Fibroblast of skin of right biceps (primary cell): ENCODE measurements at regions not wholly inside any gene's neighbourhood (a gene's known extent, or its start where the extent isn't known, plus 50 kb on each side); places are given as distances from the start of the nearest gene placed in this dataset.
A peak's percentile ranks its signal among the peaks of the same experiment; 100 is the strongest.
"Not testable (repeated sequence)": the region's sequence is repeated elsewhere in the genome, so short reads cannot be mapped to it uniquely, and the experiment has no call there.

Experiments
- DNase-seq: peaks from one replicate; pipeline ENCODE4 v3.0.0-alpha.2; 2013

DNA sequence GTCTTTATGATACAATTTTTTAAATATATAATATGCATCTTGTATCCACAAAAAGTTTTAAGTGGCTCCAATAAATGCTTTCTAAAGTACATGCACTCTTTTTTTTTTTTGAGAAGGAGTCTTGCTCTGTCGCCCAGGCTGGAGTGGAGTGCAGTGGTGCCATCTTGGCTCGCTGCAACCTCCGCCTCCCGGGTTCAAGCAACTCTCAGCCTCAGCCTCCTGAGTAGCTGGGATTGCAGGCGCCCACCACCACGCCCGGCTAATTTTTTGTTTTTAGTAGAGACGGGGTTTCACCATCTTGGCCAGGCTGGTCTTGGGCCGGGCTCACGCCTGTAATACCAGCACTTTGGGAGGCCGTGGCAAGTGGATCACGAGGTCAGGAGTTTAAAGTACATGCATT is 832.8 kb upstream of the MIR17HG start:
- DNase-seq: not testable (repeated sequence)

DNA sequence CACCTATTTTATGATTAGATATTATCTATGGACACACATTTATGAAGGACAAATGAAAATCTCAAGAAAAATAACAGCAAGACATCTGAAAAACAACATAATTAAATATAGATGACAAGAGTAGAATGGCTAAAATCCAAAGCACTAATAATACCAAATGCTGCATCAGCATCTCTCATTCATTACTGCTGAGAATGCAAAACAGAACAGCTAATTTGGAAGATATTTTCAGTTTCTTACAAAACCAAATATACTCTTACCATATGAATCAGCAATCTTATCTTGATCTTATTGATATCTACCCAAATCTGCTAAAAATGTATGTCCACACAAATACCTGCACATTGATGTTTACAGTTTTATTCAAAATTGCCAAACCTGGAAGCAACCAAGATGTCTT is 829.1 kb upstream of the MIR17HG start:
- DNase-seq: no peak

DNA sequence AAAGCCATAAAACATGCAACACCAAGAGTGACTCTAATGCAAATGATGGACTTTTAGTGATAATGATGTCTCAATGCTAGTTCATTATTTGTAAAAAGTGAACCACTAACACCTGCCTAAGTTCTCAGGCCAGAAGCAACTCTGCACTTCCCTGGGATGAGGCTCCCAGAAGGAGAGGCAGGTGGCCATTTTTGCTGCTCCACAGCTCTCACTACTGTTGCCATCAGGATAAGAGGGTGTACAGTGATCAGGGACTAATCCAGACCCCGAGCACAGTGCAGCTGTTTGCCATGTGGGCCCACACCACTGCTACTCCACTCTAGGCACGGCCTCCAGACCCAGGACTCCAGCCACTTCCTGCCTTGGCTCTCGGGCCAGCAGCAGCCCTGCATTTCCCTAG is 828.3 kb upstream of the MIR17HG start:
- no peak for DNase-seq

DNA sequence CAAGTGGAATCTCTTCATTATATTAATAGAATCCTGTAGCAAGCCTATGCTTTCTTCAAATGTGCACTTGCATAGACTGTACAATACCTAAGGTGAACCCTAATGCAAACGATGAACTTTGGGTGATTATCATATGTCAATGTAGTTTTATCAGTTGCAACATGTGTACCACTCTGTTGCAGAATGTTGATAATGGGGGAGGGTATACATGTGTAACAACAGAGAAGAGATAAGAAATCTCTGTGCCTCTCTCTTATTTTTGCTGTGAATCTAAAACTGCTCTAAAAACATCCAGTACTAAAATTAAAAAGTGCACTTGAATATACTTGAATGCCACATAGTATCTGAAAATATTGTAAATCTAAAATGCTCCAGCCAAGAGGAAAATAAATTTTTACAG is 820.8 kb upstream of the MIR17HG start:
- no peak for DNase-seq

DNA sequence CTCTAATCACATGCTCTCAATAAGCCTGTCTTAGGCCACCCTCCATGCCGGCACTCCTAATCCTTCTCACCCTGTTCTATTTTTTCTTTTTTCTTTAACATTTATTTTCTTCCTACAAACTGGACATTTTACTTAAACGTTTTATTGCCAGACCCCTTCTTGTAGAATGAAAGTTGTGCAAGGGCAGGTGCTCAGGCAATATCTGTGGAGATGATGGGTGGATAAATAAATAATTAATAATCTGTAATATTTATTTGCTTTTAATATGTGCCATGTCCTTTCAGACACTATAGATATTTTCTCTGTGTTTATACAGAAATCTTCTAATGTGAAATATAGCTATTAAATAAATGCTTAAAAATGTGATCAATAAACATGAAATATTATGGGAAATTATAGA is 815.7 kb upstream of the MIR17HG start:
- no peak for DNase-seq

DNA sequence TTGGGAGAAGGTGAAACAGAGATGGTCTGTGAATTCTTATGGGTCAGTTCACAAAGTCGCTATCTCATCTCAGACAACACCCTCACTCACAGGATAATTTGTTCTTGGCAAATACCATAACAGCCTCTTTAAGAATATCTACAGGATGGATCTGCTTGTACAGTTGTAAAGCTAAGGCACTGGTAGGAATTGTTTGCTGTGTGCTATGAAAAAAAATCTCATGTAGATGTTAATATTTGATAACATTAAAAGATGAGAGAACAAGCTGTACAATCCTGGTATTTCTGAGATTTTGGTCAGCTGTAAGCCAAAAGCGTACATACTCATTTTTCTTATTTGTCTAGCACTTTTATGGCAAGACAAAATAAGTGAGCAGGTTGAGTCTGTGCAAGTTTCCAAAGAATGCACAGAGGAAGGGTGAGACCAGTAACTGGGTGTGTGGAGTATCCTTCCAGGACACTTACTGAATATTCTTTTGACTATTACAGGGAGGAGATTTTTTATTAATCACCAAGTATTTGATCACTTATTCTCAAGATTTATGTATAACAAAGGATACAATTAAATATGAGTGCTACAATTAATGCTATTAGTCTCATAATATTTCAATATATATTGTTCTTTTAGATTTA is 814.5 kb upstream of the MIR17HG start:
- DNase-seq: no peak

DNA sequence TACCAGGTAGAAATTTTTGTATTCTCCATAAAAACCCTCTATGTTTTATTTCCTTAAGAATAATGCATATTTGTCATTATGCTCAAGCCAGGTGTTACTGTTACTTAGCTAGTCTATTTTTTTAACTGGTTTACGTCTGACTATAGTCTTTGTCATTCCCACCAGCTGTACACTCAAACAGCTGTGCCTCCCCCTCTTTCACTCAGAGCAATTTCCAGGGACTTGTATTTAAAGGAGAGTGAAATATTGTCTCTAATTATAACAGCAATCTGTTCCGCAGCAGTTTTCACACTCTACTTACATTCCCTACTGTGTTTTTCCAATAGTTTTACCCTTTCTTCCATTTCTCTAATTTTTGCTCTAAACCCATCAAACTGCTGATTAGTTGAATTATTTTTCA is 813.6 kb upstream of the MIR17HG start:
- DNase-seq: no peak

DNA sequence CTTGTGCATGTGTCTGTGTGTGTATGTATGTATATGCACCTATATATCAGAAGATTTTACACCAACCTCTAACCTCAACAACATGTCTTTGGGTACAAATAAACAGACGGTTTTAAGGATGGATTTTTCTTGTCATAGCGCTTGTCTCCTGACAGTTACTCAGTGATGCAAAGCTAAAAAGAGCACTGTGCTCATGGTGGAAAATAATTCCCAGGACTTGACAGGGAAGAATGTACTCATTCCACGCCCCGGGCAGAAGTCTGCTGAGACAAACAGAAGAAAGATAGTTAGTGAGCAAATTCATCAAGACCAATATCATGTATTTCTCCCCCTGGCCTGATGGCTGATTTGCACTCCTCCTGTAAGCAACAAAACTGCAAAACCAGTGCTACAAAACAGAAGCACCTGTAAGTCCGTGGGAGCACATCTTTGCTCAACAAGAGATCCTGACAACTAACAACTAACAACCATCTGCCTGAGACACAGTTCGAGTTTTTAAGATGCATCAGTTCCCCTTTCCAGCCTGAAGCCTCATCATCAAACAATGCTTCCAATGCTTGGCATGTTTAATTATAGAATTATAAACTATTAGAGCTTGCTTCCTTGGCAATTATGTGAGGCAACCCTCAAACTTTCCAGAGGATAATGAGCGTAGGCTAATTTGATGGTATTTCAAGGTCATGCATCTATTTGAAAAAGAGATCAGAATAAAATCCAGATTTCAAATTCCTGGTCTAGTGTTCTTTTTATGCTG is 812.7 kb upstream of the MIR17HG start:
- peak; percentile 4 for DNase-seq

DNA sequence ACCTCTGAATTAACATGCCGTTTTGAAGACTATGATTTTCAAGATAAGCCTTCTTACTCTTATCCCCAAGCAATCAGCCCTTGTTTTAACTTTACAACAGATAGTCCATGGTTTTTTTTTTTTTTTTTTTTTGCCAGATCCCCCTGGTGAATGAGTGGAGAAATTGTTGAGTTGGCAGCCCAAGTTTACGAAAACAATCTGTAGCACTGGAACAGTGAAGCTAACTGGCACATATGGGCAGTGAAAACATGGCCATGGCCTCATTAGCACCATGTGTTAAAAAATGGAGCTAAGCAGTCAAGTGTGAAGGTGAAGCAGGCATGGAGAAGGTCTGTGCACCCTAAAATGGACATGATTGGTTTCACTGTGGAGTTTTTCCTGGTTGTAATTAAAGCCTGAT is 812.1 kb upstream of the MIR17HG start:
- DNase-seq: no peak

DNA sequence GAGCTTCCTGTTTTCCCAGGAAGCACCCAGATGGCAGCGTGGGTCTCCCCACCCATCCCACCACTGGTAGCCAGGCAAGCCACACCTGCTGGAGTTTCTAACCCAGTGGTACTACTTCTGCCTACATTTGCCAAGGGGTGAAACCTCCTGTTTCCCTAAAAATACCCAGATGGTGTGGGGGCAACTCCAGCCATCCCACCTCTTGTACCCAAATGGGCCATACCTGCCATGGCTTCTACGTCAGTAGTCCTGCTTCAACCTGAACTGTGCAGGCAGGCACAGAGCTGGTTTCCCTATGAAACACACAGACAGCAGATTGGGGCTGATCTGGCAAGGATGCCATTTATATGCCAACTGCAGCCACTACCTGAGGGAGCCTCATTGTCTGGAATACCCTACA is 809.4 kb upstream of the MIR17HG start:
- no peak for DNase-seq

DNA sequence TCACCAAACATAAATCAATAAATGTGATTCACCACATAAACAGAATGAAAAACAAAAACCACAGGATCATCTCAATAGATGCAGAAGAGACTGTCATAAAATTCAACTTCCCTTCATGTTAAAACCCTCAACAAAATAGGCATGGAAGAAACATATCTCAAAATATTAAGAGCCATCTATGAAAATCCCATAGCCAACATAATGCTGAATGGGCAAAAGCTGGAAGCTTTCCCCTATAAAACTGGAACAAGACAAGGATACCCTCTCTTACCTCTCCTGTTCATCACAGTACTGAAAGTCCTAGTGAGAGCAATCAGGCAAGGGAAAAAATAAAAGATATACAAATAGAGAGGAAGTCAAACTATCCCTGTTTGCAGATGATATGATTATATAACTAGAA is 806.1 kb upstream of the MIR17HG start:
- DNase-seq: no peak

DNA sequence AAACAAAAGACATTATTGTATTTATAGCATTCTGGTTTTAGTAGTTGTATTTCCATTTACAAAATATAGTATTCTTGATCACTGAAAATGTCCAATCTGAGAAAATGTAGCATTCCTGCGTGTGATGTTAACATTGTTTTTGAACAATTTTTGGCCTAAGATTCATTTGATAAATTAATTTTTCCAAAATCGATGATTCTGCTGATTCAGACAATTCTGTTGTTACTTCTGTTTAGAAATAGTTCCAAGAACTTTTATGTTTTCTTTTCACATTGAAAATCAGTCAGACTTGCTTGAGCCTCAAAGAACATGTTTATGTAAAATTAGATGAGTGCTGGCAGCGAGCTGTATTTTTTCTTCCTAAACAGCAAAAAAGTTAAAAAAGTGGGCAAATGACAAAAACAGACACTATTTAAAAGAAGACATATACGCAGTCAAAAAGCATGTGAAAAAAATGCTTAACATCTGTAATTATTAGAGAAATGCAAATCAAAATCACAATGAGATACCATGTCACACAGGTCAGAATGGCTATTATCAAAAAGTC is 804.5 kb upstream of the MIR17HG start:
- DNase-seq: no peak

DNA sequence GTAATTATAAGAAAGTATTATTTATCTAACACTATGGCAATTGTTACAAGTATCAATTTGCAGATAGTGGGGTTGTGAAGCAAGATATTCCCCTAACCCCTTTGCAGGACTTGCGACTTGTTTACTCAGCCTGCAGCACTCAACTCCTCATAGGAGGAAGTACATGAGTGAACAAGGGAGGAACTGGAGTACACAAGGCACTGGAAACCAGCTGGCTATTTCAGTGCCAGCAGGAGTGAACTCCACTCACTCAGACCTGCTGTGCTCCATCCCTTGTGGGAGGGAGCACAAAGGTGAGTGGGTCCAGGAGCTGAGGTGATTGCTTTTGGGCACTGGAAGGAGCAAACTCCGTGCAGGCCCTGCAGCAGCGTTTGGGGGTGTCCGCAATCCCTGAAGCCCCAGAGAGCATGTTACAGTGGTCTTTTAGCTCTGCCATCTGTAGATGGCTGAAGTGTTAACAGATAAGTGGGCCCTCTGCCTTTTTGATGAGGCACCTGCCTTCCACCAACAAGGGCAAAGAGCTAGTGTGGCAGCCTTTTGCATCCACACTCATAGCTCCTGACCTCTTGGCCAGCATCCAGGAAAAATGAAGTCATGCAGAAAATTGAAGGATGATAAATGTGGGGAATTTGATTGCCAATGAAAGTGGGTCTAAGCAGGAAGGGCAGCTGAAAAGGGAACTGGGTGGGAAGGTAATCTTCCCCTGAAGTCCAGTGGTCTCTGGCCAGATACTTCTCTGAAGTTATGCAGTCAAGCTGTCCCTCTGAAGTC is 802.2 kb upstream of the MIR17HG start:
- DNase-seq: peak; percentile 3

DNA sequence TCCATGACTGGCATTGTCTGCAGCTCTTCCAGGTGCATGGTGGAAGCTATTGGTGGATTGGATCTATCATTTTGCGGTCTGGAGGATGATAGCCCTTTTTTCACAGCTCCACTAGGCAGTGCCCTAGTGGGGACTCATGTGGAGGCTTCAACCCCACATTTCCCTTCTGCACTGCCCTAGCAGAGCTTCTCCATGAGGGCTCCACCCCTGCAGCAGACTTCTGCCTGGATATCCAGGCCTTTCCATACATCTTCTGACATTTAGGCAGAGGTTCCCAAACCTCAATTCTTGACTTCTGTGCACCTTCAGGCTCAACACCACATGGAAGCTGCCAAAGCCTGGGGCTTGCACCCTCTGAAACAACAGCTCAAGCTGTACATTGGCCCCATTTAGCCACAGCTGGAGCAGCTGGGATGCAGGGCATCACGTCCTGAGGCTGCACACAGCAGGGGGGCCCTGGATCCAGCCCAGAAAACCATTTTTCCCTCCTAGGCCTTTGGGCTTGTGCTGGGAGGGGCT is 800.2 kb upstream of the MIR17HG start:
- DNase-seq: no peak

DNA sequence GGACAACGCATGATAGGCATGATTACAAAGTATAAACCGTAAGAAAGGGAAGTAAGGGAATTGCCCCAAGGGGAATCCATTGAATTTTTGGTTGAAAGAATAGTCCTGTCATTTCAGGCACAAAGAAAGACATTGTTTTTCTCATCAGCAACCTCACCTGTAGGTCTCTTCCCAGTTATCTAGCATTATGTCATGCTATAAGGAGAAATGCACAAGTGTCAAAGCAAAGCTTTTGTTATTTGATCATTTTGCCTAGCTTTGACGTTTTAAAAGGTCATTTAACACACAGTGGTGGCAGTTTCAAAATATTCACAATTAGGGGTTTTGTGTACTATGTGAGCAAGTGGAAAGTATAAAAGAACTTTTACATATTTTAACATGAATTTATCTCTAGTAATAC is 796.2 kb upstream of the MIR17HG start:
- no peak for DNase-seq

DNA sequence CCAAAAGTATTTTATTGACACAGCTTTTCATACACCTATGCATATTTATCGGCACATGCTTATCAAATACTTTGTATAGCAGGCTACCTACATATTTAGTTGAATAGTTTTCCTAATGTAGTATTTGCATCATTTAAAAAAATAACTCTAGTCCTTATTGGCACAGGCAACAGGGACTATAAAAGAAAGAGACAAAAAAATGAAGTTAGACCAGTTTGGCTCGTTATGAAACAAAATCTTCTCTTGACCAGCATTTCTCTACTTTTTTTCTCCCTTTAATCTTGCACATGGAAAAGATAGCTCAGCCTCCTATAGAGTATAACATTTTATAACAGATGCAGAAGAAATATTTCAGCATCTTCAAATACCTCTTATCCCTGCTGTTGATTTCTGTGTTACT is 794.8 kb upstream of the MIR17HG start:
- no peak for DNase-seq

DNA sequence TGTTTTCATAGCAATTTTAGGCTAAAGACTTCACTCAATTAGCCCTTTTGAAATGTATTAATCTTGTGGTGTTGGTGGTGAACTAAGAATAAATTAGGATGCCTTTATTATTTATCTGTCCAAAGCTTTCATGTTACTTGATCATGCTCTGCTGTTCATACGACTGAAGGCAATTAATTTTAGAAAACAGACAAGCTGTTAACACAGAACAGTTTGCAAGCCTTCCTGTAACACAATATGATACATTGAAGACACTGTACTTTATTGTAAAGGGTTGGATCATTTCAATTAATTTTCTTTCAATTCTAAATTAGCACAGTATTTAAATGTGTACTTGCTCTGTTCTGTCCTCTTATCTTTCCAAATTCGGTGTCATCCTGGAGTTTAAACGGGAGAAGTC is 794.3 kb upstream of the MIR17HG start:
- DNase-seq: no peak

DNA sequence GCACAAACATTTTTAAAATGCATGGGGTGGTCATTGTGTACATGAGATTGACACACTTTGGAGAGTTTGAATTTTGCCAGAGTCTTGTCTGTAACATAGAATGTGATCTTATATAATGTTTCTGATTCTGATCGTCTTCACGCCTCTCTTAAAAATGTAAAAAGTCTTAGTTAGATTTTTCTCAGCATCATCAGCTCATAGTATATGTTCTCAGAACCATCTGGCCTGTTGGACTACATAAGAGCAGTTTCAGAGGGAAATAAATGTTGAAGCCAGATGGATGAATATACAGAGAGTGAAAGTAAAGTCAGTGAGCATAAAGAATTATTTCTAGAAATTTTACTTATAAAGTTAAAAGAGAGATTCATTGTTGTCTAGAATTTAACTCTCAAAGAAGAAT is 789.9 kb upstream of the MIR17HG start:
- no peak for DNase-seq

DNA sequence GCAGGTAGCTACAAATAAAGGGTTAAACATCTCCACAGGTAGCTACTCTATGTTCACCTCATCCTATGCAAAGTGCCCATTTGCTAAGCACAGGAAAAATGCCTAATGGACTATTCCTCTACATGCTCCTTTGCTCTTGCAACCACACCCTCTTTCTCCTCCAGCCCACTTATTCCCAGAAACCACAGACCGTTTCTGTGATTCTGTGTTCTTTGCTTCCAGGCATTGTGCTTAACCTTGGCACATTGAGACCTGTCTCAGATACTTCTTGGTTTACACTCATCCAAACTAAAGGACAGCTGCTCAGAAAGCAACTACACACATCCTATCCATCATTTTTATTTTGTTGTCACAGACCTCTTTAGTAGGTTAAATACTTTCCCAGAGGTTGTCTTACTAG is 785.0 kb upstream of the MIR17HG start:
- no peak for DNase-seq

DNA sequence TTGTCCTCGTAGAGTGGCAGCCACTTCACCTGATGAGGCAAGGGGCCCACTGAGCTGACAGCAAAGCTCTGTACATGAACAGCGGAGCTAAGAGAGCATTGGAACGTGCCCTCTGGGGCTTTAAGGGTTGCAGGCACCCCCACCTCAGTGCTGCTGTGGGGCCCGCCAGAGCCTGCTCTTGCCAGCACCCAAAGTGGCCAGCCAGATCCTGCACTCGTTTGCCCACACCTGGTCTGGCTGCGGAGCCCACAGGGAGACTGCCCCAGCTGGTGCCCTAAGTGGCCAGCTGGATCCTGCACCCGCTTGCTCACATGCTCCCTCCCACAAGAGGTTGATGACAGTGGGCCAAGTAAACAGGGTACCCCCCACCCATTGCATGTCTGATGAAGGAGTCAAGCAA is 783.4 kb upstream of the MIR17HG start:
- no peak for DNase-seq

DNA sequence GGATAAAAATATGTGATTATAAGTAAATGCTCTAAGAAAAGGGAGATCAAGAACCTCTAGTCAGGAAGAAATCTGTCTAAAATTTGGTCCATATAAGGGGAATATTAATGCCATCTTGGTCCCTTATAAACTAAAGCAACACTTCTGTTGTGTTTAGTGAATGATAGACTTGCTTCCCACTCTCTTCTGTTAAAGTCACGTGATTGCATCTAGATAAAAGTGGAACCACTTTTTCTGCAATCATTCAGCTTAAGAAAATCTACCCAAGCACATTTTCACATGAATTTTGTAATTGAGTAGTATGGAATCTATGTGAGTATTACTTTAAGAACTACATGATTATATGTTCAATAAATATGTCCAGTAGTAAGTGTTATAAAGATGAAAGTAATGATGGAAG is 782.9 kb upstream of the MIR17HG start:
- no peak for DNase-seq

DNA sequence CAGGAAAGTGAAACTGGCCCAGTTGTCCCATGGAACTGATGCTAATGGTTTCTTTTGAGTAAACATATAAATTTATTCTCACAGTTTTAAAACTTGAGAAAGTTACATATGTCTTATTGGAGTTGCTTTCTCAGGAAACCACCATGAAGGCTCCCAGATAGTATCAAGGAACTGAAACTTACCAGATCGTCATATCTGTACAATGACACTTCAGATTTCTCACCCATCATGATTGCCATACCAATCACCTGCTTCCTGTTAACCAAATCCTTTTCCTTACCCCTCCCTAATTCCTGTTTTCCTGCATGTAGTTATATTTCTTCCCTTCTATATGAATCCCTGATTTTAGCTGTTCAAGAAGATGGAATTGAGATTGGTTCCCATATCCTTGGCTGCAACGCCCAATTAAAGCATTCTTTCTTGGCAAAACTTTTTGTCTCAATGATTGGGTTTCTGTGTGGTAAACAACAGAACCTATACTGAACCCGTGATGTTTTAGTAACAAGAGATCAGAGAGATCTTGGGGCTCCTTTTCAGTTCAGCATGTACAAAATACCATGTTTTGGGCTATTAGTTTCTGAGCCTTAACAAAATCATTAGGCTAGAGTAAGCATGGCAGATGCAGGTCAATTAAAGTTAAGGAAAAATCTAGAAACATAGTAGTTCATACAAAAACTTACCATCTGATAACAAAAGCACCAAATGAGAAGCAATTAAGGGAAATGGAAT is 781.3 kb upstream of the MIR17HG start:
- DNase-seq: no peak

DNA sequence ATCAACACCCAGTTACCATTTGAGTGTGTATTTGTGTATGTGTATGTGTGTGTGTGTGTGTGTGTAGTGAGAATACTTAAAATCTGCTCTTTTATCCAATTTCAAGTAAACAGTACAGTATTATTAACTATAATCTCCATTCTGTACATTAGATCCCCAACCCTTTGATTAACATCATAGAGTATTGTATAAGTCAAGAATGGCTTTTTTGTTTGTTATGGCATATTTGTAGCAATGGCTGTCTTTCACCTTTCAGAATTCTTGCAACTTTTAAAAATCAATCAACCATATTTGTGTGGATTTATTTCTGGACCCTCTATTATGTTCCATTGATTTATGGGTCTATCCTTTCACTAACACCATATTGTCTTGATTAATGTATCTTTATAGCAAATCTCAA is 779.3 kb upstream of the MIR17HG start:
- DNase-seq: no peak
